GM19455 (cell line): ENCODE measurements at regions not wholly inside any gene's neighbourhood (a gene's known extent, or its start where the extent isn't known, plus 50 kb on each side); places are given as distances from the start of the nearest gene placed in this dataset.

Experiments
- ATAC-seq: cut with Tn5 transposase; IDR thresholded peaks from one replicate; pipeline ENCODE4 v1.9.1; 2021; ENCODE audit not compliant: unreplicated experiment

- no peak for ATAC-seq
Observed at GRCh38 chr1:21347072-21347581, 56.9 kb upstream of the ECE1 start.

- ATAC-seq: no peak
Observed at GRCh38 chr1:21346365-21347071, 56.3 kb upstream of the ECE1 start.

DNA sequence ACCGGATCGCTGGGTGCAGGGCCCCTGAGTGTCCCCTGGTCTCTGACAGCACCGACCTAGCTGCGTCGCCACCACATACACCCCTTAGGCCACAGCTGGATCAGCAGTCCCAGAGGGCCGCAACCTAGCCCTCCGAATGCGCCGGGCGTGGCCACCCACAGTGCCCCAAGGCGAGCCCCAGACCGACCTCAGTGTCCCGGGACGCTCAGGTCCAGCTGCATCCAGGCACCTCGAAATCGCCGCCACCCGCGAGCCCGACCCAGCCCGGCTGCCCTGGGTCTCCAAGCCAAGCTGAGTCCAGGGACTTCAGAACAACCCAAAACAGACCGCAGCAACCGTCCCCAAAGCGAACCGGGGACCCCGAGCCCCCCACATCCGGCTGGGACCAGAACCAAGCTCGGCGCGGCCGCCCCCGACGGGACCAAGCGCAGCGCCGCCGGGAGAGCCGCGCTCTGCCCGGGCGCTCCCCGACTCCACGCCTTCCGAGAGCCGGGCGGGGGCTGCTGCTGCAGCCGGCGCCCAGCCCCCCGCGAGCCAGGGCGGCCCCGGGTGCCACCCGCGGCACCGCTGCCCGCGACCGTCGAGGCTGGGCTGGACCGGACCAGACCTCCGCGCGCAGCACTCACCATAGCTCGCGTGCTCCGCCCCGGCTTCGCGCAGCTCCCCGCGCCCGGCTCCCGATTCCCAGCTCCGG lies 54.6 kb upstream of the ECE1 start:
- peak; percentile 24 for ATAC-seq

- no peak for ATAC-seq
Observed at GRCh38 chr1:21344098-21344749, 54.0 kb upstream of the ECE1 start.

DNA sequence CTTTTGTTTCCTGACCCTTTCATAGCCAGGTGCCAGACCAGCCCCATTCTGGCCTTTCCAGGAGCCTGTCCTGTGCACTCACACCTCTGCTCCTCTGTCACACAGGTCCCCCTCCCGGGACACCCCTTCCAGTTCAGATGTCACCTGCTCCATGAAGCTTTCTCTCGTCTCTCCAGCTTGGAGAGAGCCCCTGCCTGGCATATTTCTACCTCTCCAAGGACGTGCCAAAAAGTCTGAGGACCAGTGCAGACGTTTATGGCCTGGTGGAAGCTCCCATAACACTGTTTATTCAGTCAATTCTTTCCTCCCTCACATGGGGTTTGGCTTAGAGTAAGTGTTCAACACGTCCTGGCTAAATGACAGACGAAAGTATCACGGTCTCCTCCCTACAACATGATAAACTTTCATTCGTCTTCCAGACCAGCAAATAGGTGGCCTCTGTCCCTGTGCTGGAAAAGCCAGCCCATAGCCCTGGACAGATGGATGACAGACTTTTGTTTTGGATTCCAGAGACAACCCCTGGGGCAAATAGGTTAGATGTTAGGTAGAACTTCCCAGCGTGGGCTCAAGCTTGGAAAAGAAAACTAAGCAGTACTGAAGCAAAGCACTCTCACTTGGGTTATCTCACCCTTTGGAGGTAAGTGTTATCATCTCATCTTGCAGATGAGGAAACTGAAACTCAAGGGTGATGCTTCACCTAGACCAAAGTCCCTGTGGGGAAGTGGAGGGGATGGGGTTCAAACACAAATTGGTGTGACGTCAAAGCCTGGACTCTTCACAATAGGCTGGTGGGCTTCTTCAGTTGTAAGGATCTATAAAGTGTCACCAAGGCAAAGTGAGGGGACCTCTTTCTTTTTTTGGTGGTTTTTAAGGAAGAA lies 52.9 kb upstream of the ECE1 start:
- no peak for ATAC-seq

DNA sequence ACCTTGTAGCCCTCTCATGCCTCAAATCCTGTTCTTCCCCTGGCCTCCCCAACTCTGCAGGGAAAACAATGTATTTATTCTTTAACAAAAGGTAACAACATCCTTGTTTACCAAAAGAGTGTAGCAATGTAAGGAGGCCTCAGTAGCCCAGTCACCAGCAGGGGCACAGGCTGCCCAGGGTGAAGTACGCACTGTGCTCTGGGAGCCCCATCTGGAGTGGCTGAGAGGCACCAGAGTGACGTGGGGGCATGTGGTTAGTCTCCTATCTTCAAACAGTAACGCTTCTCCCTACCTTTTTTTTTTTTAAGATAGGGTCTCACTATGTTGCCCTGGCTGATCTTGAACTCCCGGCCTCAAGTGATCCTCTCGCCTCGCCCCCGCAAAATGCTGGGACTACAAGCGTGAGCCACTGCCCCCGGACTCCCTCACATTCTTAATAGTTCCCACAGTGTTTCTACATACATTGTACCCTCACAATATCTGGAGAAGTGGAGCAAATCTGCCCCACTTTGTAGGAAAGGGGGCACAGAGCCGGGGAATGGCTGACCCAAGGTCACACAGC lies 51.3 kb upstream of the ECE1 start:
- no peak for ATAC-seq

DNA sequence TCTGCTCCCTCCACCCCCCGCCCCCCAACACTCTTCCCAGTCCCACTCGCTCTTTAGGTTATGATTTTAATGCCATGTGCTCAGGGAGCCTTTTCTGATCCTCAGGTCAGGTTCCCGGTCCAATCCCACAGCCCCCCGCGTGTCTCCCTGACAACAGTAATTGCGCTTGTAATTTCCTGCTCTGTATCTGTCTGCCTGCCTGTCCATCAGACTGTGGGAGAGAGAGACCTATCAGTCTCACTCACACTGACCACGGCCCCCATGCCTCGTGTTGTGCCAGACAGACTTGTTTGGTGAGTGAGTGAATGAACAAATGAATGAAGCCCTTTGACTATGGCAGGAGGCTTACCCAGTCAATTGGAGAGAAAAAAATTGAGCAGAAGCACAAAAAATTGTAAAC lies 50.8 kb upstream of the ECE1 start:
- no peak for ATAC-seq

GRCh38 chr1:21340230-21340945 lies 50.1 kb upstream of the ECE1 start:
- no peak for ATAC-seq
